Peyer's patch (tissue), 4 donors: ENCODE measurements at regions not wholly inside any gene's neighbourhood (a gene's known extent, or its start where the extent isn't known, plus 50 kb on each side); places are given as distances from the start of the nearest gene placed in this dataset.

Experiments
- POLR2A ChIP-seq, 2 donors: fragments of 450-650 bp; IDR thresholded peaks; one replicate each; pipeline ENCODE4 v1.5.1; 2017; ENCODE audit warnings: antibody characterized with exemption in 2 of 2, mild to moderate bottlenecking in 2 of 2, moderate library complexity in 2 of 2
- TF ChIP-seq, protein P1 (sequence below), 6 experiments: fragments of 450-650 bp in 4 of 6; fragments of 200-600 bp in 2 of 6; sonication (generic) in 1 of 6; IDR thresholded peaks; one replicate each; pipeline ENCODE4 v1.5.1; 2017 to 2019; ENCODE audit warnings: antibody characterized with exemption in 6 of 6, mild to moderate bottlenecking in 3 of 6, moderate library complexity in 1 of 6

DNA sequence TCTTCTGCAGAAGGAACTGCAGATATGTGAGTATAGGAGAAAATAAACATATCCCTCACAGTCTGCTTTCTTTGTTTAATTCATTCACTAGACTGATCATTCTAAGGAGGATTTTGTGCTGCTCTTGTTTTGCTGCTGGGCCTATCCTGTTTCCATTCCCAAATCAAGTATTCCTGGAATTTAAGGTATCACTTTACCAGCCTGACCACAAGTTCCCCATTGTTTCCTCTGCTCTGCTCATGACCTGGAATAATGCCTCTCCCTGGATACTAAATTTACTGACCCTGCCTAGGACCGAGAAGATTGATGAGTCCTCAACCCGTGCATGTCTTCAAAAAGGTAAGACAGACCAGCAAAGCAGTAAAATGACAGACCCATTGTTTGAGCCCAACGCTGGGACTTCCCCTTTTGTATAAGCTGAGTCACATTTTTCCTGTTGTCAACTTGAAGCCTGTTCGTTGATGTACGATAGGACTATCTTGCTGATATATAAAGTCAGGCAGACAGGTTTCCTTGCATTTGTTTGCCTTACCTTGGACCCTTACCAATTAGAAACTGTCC is 85.5 kb upstream of the TET2 start:
- TF ChIP-seq, protein P1, sequence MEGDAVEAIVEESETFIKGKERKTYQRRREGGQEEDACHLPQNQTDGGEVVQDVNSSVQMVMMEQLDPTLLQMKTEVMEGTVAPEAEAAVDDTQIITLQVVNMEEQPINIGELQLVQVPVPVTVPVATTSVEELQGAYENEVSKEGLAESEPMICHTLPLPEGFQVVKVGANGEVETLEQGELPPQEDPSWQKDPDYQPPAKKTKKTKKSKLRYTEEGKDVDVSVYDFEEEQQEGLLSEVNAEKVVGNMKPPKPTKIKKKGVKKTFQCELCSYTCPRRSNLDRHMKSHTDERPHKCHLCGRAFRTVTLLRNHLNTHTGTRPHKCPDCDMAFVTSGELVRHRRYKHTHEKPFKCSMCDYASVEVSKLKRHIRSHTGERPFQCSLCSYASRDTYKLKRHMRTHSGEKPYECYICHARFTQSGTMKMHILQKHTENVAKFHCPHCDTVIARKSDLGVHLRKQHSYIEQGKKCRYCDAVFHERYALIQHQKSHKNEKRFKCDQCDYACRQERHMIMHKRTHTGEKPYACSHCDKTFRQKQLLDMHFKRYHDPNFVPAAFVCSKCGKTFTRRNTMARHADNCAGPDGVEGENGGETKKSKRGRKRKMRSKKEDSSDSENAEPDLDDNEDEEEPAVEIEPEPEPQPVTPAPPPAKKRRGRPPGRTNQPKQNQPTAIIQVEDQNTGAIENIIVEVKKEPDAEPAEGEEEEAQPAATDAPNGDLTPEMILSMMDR (IDR thresholded peaks at IDR 0.05): no peak
- TF ChIP-seq POLR2A (IDR thresholded peaks at IDR 0.05): no peak
